ENCODE measurements at regions not wholly inside any gene's neighbourhood (a gene's known extent, or its start where the extent isn't known, plus 50 kb on each side); places are given as distances from the start of the nearest gene placed in this dataset.

DNA sequence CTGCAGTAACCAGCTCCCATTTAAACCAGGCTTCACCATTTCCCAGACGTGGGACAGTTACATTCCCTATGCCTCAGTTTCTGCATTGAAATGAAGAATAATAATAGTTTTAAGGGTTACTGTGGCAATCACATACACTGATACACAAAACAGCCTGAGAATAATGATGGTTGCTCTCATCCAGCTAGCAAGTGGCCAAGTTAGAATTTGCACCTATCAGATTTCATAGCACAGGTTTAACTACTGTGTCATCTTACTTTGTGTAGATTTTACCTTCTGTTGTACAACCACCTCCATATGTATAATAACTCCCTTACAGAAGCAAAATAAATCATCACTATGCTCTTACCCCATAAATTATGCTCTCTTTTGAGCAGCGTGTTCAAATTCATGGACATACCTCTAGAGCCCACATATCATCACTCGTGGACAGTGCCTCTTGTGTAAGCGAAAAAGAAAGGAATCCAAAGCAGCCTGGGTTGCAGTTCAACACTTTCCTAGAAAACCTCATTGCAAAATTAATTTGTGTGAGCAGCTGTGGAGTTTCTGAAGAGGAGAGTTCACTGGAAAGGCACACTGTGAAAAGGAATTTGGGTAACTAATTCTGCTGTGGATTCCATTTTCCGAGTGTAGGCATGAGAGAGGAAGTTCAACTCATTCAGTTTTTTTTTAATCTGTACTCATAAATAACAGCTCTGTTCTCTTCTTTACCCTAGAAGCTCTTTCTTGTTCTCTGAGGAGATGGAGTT lies 492.5 kb downstream of the ARL4A start:
- Mint-ChIP-seq H3K27ac (no peak overlapping the region), H3K27me3 (peaks cover 0 to 14% (median 4%) of the 10 kb centered on the region in 5 donors)
- POLR2A ChIA-PET = no interaction called here

DNA sequence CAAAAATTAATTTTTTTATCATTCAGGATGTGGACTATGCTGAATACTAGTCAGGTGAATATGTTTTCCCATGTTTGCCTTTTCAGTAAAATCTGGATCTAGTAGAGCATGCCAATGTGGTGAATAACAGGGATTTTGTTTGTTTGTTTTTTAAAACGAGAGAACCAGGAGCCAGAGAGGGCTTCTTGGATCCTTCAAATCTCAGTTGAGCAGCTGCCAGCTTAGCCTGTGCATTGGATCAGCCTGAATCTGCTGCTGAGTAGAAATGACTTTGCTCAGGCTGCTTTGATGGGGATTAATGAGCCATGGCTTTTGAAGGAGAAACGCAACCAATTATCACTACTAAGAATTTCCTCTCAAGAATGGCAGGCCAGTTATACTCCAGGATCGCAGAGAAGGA lies 493.8 kb downstream of the ARL4A start:
- POLR2A ChIA-PET = no interaction called here
- Mint-ChIP-seq H3K4me3 (no peak overlapping the region), H3K9me3 (no peaks in the 10 kb centered on the region), H3K27me3 (peaks cover 0 to 14% (median 6%) of the 10 kb centered on the region in 5 donors), H3K36me3 (no peaks in the 10 kb centered on the region), H3K4me1 (no peaks in the 10 kb centered on the region), H3K27ac (no peak overlapping the region)
- DNase-seq (no peak), ATAC-seq (no peak)

More for the DNA sequence above, 492.5 kb downstream of the ARL4A start:
- Mint-ChIP-seq H3K4me1 (no peaks in the 10 kb centered on the region), H3K9me3 (no peaks in the 10 kb centered on the region), H3K36me3 (no peaks in the 10 kb centered on the region), H3K4me3 (no peak overlapping the region)
- DNase-seq = no peak
- no peak for ATAC-seq

DNA sequence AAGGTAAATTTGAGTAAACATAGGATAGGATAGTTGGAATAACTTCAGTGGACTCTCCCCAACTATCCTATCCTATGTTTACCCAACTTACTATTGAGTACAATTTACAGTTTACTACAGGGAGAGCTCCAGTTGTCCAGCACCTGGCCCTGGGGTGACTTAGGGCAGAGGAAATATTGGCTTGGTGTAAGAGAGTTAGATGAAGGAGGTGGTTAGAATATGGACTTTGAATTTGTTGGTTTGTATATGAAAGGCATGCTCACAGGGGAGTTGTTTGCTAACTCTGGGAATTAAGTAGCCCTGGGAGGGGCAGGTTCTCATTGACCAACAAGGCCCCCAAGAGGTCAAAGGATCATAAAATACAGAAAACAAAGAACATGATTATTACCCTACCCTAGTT lies 497.7 kb downstream of the ARL4A start:
- DNase-seq = no peak
- Mint-ChIP-seq H3K4me3 (no peak overlapping the region), H3K27me3 (peaks cover 2 to 13% (median 3%) of the 10 kb centered on the region in 5 donors), H3K36me3 (no peaks in the 10 kb centered on the region), H3K9me3 (no peaks in the 10 kb centered on the region), H3K4me1 (no peaks in the 10 kb centered on the region), H3K27ac (no peak overlapping the region)
- no peak for ATAC-seq
- POLR2A ChIA-PET = no interaction called here

DNA sequence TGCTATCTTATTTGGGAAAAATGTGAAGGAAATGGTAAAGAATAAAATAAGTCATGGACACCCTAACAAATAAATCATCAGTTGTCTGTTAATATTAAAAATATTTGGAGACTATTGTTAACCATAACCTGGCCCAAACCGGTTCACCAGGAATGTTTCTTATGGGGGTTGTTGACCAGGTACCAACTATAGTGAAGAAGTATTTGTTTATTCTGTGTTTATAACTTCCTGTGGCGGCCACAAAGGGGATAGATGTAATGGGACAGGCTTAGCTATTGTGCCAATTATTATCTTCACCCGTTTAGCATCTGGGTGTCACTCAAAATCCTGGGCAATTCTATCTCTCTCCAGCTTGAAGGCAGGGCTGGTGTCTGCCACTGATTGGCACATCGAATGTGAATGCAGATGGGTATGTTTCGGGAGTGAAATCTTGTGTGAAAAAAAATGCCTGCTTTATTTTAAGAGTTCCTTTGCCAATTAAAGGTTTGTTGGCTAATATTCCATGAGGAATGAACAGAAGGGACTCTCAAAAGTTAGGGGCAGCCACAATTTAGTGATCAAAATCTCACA lies 500.9 kb downstream of the ARL4A start:
- H3K4me3 Mint-ChIP-seq = no peak overlapping the region
- DNase-seq = no peak
- H3K36me3 Mint-ChIP-seq = no peaks in the 10 kb centered on the region
- peaks cover 0 to 13% (median 5%) of the 10 kb centered on the region in 5 donors for H3K27me3 Mint-ChIP-seq
- H3K4me1 Mint-ChIP-seq = no peaks in the 10 kb centered on the region
- ATAC-seq = no peak
- no peak overlapping the region for H3K27ac Mint-ChIP-seq
- POLR2A ChIA-PET = no interaction called here
- H3K9me3 Mint-ChIP-seq = no peaks in the 10 kb centered on the region

DNA sequence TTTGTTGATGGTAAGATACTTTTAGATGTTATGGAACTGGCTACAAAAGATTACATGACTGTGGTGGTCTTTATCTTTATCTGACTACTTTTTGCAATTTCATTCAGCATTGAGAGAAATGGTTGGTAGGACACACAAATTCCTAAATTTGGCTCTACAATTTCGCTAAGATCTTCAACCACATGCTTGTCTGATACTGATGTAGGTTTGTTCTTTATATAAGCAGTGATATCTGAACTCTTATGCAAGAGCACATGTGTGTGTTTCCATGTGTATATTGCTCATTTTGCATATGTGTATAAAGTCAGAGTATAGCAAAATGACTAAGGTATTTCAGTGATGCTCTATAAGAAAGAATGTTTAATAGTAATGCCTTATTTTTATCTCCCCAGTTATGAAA lies 501.5 kb downstream of the ARL4A start:
- no peak overlapping the region for H3K27ac Mint-ChIP-seq
- H3K4me3 Mint-ChIP-seq = no peak overlapping the region
- peaks cover 0 to 13% (median 5%) of the 10 kb centered on the region in 5 donors for H3K27me3 Mint-ChIP-seq
- DNase-seq (no peak), ATAC-seq (no peak)
- H3K4me1 Mint-ChIP-seq = no peaks in the 10 kb centered on the region
- no peaks in the 10 kb centered on the region for H3K36me3 Mint-ChIP-seq
- POLR2A ChIA-PET = no interaction called here
- H3K9me3 Mint-ChIP-seq = no peaks in the 10 kb centered on the region

DNA sequence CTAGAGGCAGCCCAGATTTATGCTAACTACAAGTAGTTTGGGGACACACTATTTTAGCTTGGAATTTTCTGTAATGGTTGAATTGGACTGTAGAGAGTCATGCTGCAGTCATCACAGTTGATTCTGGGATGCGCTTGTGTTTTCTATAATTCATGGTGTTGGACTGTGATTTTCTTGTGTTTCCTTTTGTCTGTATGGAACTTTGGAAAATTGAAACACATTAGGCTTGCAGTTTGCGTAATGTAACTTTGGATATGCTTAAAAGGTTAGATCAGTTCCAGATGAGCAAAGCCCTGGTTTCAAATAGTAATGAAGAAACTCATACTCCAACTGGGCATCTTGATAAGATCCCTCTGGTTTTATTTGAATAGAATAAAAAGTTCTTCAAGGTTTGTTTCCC lies 502.2 kb downstream of the ARL4A start:
- no peak for ATAC-seq
- no peak for DNase-seq
- POLR2A ChIA-PET = no interaction called here
- H3K27ac Mint-ChIP-seq = no peak overlapping the region
- no peaks in the 10 kb centered on the region for H3K9me3 Mint-ChIP-seq
- peaks cover 0 to 8% (median 5%) of the 10 kb centered on the region in 5 donors for H3K27me3 Mint-ChIP-seq
- H3K4me3 Mint-ChIP-seq = no peak overlapping the region
- H3K36me3 Mint-ChIP-seq = no peaks in the 10 kb centered on the region
- no peaks in the 10 kb centered on the region for H3K4me1 Mint-ChIP-seq

DNA sequence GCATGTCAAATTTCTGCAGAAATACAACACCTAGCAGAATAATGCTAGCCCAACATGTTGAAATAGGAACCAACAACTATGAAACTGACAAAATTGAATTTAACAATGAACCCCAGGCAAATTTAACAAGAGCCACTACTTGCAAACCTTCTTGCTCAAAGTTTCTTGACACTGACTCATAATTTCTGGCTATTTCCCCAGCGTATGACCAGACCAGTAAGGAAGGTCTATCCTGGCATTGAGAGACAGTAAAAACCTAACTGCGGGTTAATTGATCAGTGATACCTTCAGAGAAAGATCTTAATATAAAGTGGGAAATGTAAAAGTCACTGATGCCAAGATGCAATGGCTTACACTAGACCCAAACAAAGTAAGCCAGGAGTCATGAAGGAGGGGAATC lies 510.1 kb downstream of the ARL4A start:
- no peak for DNase-seq
- peaks cover 0 to 15% (median 4%) of the 10 kb centered on the region in 5 donors for H3K27me3 Mint-ChIP-seq
- H3K4me1 Mint-ChIP-seq = no peaks in the 10 kb centered on the region
- H3K9me3 Mint-ChIP-seq = no peaks in the 10 kb centered on the region
- H3K27ac Mint-ChIP-seq = no peak overlapping the region
- no peak for ATAC-seq
- POLR2A ChIA-PET = no interaction called here
- no peak overlapping the region for H3K4me3 Mint-ChIP-seq
- no peaks in the 10 kb centered on the region for H3K36me3 Mint-ChIP-seq

DNA sequence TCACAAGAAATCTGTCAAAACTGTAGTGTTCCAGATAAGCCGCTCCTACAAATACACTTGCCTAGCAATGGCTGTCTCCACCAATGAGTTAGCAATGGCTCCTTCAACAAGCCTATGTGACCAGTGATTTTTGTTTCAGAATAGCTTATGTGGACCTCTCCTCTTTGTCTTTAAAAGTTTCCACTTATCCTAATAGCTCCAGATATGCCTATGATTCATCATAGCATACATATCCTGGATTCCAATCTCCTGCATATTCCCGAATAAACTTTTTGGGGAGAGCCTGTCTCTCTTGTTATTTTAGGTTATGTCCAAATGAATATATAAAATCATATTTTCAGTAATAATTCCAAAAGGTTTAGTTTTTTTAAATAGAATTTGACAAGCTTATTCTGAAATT lies 510.6 kb downstream of the ARL4A start:
- ATAC-seq (no peak), DNase-seq (no peak)
- no peaks in the 10 kb centered on the region for H3K4me1 Mint-ChIP-seq
- POLR2A ChIA-PET = no interaction called here
- H3K27me3 Mint-ChIP-seq = peaks cover 0 to 15% (median 4%) of the 10 kb centered on the region in 5 donors
- H3K4me3 Mint-ChIP-seq = no peak overlapping the region
- H3K9me3 Mint-ChIP-seq = no peaks in the 10 kb centered on the region
- no peak overlapping the region for H3K27ac Mint-ChIP-seq
- H3K36me3 Mint-ChIP-seq = no peaks in the 10 kb centered on the region

DNA sequence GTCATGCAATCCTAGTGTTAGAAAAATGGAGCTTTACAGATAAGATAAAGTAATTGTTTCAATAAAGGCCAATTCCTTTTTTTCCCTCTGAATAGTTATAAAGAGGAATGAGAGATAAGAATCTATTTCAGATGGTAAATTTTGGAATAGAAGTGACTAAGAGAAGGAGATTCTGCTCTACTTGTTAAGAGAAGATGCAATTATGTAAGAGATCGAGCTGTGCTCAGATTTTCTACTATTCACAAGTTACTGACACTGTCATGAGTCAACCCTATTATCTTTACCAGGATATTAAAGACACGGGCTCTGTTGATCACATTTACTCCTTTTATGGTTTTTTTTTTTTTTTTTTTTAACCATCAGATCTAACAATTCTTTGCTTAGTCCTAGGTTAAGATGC lies 511.3 kb downstream of the ARL4A start:
- ATAC-seq (no peak), DNase-seq (no peak)
- no peaks in the 10 kb centered on the region for H3K9me3 Mint-ChIP-seq
- POLR2A ChIA-PET = no interaction called here
- no peak overlapping the region for H3K4me3 Mint-ChIP-seq
- H3K36me3 Mint-ChIP-seq = no peaks in the 10 kb centered on the region
- H3K27ac Mint-ChIP-seq = no peak overlapping the region
- H3K27me3 Mint-ChIP-seq = peaks cover 0 to 15% (median 4%) of the 10 kb centered on the region in 5 donors
- no peaks in the 10 kb centered on the region for H3K4me1 Mint-ChIP-seq

DNA sequence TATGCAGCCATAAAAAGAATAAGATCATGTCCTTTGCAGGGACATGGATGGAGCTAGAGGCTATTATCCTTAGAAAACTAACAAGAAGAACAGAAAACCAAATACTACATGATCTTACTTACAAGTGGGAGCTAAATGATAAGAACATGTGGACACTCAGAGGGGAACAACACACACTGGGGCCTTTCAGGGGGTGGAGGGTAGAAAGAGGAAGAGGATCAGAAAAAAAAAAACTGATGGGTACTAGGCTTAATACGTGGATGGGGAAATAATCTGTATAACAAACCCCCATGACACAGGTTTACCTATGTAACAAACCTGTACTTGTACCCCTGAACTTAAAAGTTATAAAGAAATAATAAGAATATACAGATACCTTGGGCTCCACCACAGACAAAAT lies 514.2 kb downstream of the ARL4A start:
- no peak for ATAC-seq
- Mint-ChIP-seq H3K27me3 (peaks cover 1 to 15% (median 3%) of the 10 kb centered on the region in 5 donors), H3K4me3 (no peak overlapping the region), H3K27ac (no peak overlapping the region), H3K9me3 (no peaks in the 10 kb centered on the region), H3K36me3 (no peaks in the 10 kb centered on the region), H3K4me1 (no peaks in the 10 kb centered on the region)
- POLR2A ChIA-PET = no interaction called here
- no peak for DNase-seq

DNA sequence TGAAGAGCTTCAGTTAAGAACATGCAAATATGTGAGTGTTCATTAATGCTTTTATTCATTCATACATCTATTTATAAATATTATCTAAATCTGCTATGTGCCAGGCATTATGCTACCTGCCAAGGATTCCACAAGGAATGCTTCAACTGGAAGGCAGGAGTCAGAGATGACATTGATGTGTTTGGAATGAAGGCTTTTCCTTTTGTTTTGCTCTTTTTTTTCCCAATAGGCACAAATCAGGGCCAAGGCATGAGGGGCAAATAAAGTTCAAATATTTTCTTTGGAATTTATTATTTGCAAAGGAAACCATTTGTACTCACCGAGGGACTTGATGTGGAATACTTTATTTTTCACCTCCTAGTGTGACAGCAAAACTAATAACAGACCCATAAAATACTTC lies 530.3 kb downstream of the ARL4A start:
- no peak for DNase-seq
- Mint-ChIP-seq H3K27me3 (peaks cover 0 to 2% (median 0%) of the 10 kb centered on the region in 5 donors), H3K4me3 (no peak overlapping the region), H3K27ac (no peak overlapping the region), H3K9me3 (no peaks in the 10 kb centered on the region), H3K36me3 (no peaks in the 10 kb centered on the region), H3K4me1 (no peaks in the 10 kb centered on the region)
- ATAC-seq = no peak
- POLR2A ChIA-PET = no interaction called here

DNA sequence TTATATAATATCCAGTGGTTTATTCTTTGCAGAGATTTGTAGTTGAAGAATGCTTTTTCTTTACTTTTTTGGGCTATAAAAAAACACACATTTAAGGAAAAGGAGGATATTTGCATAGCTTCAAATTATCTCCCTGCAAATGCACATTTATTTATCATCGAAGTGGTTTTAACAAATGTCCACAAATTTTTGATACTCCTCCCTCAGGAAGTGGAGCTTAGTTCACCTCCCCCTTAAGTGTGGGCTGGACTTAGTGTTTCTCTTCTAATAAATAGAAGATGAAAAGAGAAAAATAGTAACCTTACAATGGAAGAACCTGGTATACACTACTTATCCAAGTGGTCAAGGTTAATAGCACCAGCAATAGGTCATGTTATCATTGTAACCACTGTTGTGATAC lies 537.6 kb downstream of the ARL4A start:
- POLR2A ChIA-PET = interaction anchor here (0.6 kb wide), 1 partner anchor 12 kb away, joined by 7 read pairs; no protein-coding TSS in a partner anchor
- Mint-ChIP-seq H3K9me3 (peaks cover 0 to 2% (median 0%) of the 10 kb centered on the region in 9 donors), H3K27ac (no peak overlapping the region), H3K27me3 (peaks cover 0 to 3% (median 0%) of the 10 kb centered on the region in 5 donors), H3K4me3 (no peak overlapping the region), H3K36me3 (no peaks in the 10 kb centered on the region), H3K4me1 (no peaks in the 10 kb centered on the region)
- DNase-seq = no peak
- no peak for ATAC-seq

DNA sequence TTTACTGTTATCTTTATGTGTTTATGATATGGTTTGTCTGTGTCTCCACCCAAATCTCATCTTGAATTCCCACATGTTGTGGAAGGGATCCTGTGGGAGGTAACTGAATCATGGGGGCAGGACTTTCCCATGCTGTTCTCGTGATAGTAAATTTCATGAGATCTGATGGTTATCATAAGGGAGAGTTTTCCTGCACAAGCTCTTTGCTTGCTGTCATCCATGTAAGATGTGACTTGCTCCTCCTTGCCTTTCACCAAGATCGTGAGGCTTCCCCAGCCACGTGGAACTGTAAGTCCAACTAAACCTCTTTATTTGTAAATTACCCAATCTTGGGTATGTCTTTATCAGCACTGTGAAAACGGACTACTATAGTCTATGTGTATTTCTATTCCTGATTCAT lies 539.0 kb downstream of the ARL4A start:
- POLR2A ChIA-PET = no interaction called here
- ATAC-seq = no peak
- H3K4me1 Mint-ChIP-seq = no peaks in the 10 kb centered on the region

DNA sequence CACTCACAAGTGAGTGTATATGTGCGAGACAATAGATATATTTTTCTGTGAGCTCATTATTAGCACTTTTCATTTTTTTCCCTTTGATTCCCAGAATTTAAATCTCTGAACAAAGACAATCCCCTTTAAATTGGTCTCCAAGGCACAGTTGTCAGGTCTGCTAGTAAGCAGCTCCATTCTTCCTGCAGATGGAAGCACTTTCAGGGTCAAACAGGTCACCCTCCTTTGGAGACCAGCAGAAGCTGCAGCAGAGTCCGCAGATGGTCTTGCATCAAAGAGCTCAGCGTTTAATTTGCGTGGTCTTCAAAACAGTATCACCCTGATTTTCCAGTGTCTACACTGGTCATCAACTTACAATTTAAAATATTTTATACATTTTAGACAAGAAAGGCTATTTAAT lies 543.8 kb downstream of the ARL4A start:
- no peaks in the 10 kb centered on the region for H3K4me1 Mint-ChIP-seq
- H3K27ac Mint-ChIP-seq = no peak overlapping the region
- H3K4me3 Mint-ChIP-seq = no peak overlapping the region
- no peaks in the 10 kb centered on the region for H3K36me3 Mint-ChIP-seq
- no peak for ATAC-seq
- peaks cover 0 to 3% (median 1%) of the 10 kb centered on the region in 5 donors for H3K27me3 Mint-ChIP-seq
- no peak for DNase-seq
- H3K9me3 Mint-ChIP-seq = peaks cover 0 to 2% (median 0%) of the 10 kb centered on the region in 9 donors
- POLR2A ChIA-PET = no interaction called here

More for the DNA sequence above, 539.0 kb downstream of the ARL4A start:
- DNase-seq = no peak
- H3K27ac Mint-ChIP-seq = no peak overlapping the region
- no peak overlapping the region for H3K4me3 Mint-ChIP-seq
- H3K36me3 Mint-ChIP-seq = no peaks in the 10 kb centered on the region
- H3K9me3 Mint-ChIP-seq = peaks cover 0 to 2% (median 0%) of the 10 kb centered on the region in 9 donors
- peaks cover 0 to 3% (median 0%) of the 10 kb centered on the region in 5 donors for H3K27me3 Mint-ChIP-seq
